ENCODE measurements at regions not wholly inside any gene's neighbourhood (a gene's known extent, or its start where the extent isn't known, plus 50 kb on each side); places are given as distances from the start of the nearest gene placed in this dataset.

- no peak for TF ChIP-seq CTCF (conservative IDR thresholded peaks at IDR 0.05)
- no peak for TF ChIP-seq EZH2 (IDR thresholded peaks at IDR 0.05; ENCODE audit: low read depth)
Observed at GRCh38 chr4:137106287-137106686, 426.0 kb downstream of the PCDH18 start.

Measured in PC-9 (cell line).